Tibial nerve (tissue), 3 donors: ENCODE measurements at regions not wholly inside any gene's neighbourhood (a gene's known extent, or its start where the extent isn't known, plus 50 kb on each side); places are given as distances from the start of the nearest gene placed in this dataset.

Source experiments
- CTCF ChIP-seq, 5 experiments: fragments of 200-600 bp in 3 of 5; fragments of 450-650 bp in 2 of 5; sonication (generic) in 3 of 5; IDR thresholded peaks; one replicate each; pipeline ENCODE4 v1.5.1; 2016 to 2019; ENCODE audit warnings: antibody characterized with exemption in 5 of 5, mild to moderate bottlenecking in 3 of 5, moderate library complexity in 2 of 5
- POLR2A ChIP-seq, 2 donors: fragments of 450-650 bp; IDR thresholded peaks; one replicate each; pipeline ENCODE4 v1.6.1; 2017; ENCODE audit warnings: antibody characterized with exemption in 2 of 2, mild to moderate bottlenecking in 2 of 2, moderate library complexity in 2 of 2

GRCh38 chr2:144117086-144117485 is 402.8 kb downstream of the ZEB2 start:
- TF ChIP-seq POLR2A (IDR thresholded peaks at IDR 0.05) (no peak), CTCF (IDR thresholded peaks at IDR 0.05) (no peak)
